ENCODE measurements at regions not wholly inside any gene's neighbourhood (a gene's known extent, or its start where the extent isn't known, plus 50 kb on each side); places are given as distances from the start of the nearest gene placed in this dataset.

GRCh38 chr2:45250176-45250575, 240.9 kb upstream of the SIX2 start:
- TF ChIP-seq POLR2A (IDR thresholded peaks at IDR 0.05) (no peak), CTCF (IDR thresholded peaks at IDR 0.05) (no peak)
- DNase-seq = no peak
- intact Hi-C loops (cut with DNase I) = no loop called here

GRCh38 chr2:45248214-45248613, 239.0 kb upstream of the SIX2 start:
- no peaks in the 10 kb centered on the region for H3K27me3 ChIP-seq
- intact Hi-C loops (cut with DNase I) = no loop called here
- no peak for DNase-seq
- H3K4me3 ChIP-seq = no peak overlapping the region
- no peak overlapping the region for H3K27ac ChIP-seq
- TF ChIP-seq POLR2A (IDR thresholded peaks at IDR 0.05) = no peak
- TF ChIP-seq CTCF (IDR thresholded peaks at IDR 0.05) = no peak
- H3K36me3 ChIP-seq = no peaks in the 10 kb centered on the region
- no peaks in the 10 kb centered on the region for H3K4me1 ChIP-seq
- no peaks in the 10 kb centered on the region for H3K9me3 ChIP-seq
- 71 to 76% methylated on average over 4 of the region's 4 CpGs for WGBS, 2 donors

More at GRCh38 chr2:45250176-45250575, 240.9 kb upstream of the SIX2 start:
- Histone ChIP-seq H3K27me3 (no peaks in the 10 kb centered on the region), H3K4me1 (no peaks in the 10 kb centered on the region), H3K9me3 (no peaks in the 10 kb centered on the region), H3K27ac (no peak overlapping the region), H3K4me3 (no peak overlapping the region), H3K36me3 (no peaks in the 10 kb centered on the region)

GRCh38 chr2:45244928-45245327, 235.7 kb upstream of the SIX2 start:
- peaks cover 0 to 3% (median 0%) of the 10 kb centered on the region in 4 donors for H3K27me3 ChIP-seq
- H3K4me3 ChIP-seq = no peak overlapping the region
- intact Hi-C loops (cut with DNase I) = no loop called here
- DNase-seq = no peak
- H3K9me3 ChIP-seq = no peaks in the 10 kb centered on the region
- no peak overlapping the region for H3K27ac ChIP-seq
- TF ChIP-seq CTCF (IDR thresholded peaks at IDR 0.05) (no peak), POLR2A (IDR thresholded peaks at IDR 0.05) (no peak)
- 77 to 82% methylated on average over 2 of the region's 2 CpGs for WGBS, 2 donors
- H3K36me3 ChIP-seq = no peaks in the 10 kb centered on the region
- H3K4me1 ChIP-seq = peaks cover 0 to 13% (median 5%) of the 10 kb centered on the region in 3 donors

- no peaks in the 10 kb centered on the region for H3K36me3 ChIP-seq
- DNase-seq = no peak
- peaks cover 0 to 3% (median 0%) of the 10 kb centered on the region in 4 donors for H3K27me3 ChIP-seq
- intact Hi-C loops (cut with DNase I) = no loop called here
- no peak for TF ChIP-seq POLR2A (IDR thresholded peaks at IDR 0.05)
- no peak for TF ChIP-seq CTCF (IDR thresholded peaks at IDR 0.05)
- H3K4me3 ChIP-seq = no peak overlapping the region
- 35 to 37% methylated on average over 6 of the region's 6 CpGs for WGBS, 2 donors
- peak overlapping the region in 2 of 4 donors; percentile 17 to 42 for H3K27ac ChIP-seq
- no peaks in the 10 kb centered on the region for H3K9me3 ChIP-seq
- H3K4me1 ChIP-seq = peaks cover 0 to 13% (median 5%) of the 10 kb centered on the region in 3 donors
Observed at GRCh38 chr2:45242161-45242741, 233.0 kb upstream of the SIX2 start.

GRCh38 chr2:45241061-45241561, 231.9 kb upstream of the SIX2 start:
- H3K4me1 ChIP-seq = peaks cover 0 to 13% (median 5%) of the 10 kb centered on the region in 3 donors
- H3K36me3 ChIP-seq = no peaks in the 10 kb centered on the region
- H3K9me3 ChIP-seq = no peaks in the 10 kb centered on the region
- no peak overlapping the region for H3K27ac ChIP-seq
- no peak overlapping the region for H3K4me3 ChIP-seq
- DNase-seq = no peak
- 66 to 67% methylated on average over 3 of the region's 3 CpGs for WGBS, 2 donors
- TF ChIP-seq POLR2A (IDR thresholded peaks at IDR 0.05) = no peak
- no peak for TF ChIP-seq CTCF (IDR thresholded peaks at IDR 0.05)
- H3K27me3 ChIP-seq = peaks cover 0 to 3% (median 0%) of the 10 kb centered on the region in 4 donors
- intact Hi-C loops (cut with DNase I) = no loop called here

All from esophagus squamous epithelium (tissue), 5 donors.